HL-60 (cell line): ENCODE measurements at regions not wholly inside any gene's neighbourhood (a gene's known extent, or its start where the extent isn't known, plus 50 kb on each side); places are given as distances from the start of the nearest gene placed in this dataset.

Experiments
- CTCF ChIP-seq: IDR thresholded peaks from one replicate; pipeline ENCODE4 v1.5.1; 2011; ENCODE audit warnings: low read length, control low read depth, inconsistent platforms; ENCODE audit not compliant: insufficient read depth
- GABPA ChIP-seq: IDR thresholded peaks from 2 replicates; pipeline ENCODE4 v1.6.1; 2012; ENCODE audit warnings: low read depth
- POLR2AphosphoS5 ChIP-seq: IDR thresholded peaks from 2 replicates; pipeline ENCODE4 v1.6.1; 2012; ENCODE audit warnings: low read depth
- TF ChIP-seq, protein P1 (sequence below): IDR thresholded peaks from 2 replicates; pipeline ENCODE4 v1.6.1; 2012; ENCODE audit warnings: low read depth; ENCODE audit not compliant: insufficient replicate concordance

DNA sequence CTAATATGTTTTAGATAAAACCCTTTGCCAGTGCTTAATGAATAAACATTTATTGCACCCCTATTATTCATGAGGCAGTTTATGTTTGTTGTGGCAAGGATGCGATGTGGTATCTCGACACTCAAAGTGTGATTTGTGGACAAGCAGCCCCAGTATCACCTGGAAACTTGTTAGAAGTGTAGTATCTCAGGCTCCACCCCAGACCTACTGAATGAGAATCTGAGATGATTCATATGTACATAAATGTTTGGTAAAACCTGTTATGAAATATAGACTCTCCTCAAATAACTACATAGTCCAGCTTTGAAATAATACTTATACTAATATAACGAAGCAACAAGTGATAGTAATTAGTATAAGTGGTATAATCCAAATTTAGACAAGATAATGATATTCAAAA, 914.8 kb downstream of the TUSC7 start:
- TF ChIP-seq CTCF = no peak
- TF ChIP-seq GABPA = no peak
- TF ChIP-seq, protein P1, sequence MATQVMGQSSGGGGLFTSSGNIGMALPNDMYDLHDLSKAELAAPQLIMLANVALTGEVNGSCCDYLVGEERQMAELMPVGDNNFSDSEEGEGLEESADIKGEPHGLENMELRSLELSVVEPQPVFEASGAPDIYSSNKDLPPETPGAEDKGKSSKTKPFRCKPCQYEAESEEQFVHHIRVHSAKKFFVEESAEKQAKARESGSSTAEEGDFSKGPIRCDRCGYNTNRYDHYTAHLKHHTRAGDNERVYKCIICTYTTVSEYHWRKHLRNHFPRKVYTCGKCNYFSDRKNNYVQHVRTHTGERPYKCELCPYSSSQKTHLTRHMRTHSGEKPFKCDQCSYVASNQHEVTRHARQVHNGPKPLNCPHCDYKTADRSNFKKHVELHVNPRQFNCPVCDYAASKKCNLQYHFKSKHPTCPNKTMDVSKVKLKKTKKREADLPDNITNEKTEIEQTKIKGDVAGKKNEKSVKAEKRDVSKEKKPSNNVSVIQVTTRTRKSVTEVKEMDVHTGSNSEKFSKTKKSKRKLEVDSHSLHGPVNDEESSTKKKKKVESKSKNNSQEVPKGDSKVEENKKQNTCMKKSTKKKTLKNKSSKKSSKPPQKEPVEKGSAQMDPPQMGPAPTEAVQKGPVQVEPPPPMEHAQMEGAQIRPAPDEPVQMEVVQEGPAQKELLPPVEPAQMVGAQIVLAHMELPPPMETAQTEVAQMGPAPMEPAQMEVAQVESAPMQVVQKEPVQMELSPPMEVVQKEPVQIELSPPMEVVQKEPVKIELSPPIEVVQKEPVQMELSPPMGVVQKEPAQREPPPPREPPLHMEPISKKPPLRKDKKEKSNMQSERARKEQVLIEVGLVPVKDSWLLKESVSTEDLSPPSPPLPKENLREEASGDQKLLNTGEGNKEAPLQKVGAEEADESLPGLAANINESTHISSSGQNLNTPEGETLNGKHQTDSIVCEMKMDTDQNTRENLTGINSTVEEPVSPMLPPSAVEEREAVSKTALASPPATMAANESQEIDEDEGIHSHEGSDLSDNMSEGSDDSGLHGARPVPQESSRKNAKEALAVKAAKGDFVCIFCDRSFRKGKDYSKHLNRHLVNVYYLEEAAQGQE = no peak
- no peak for TF ChIP-seq POLR2AphosphoS5
